ENCODE measurements at regions not wholly inside any gene's neighbourhood (a gene's known extent, or its start where the extent isn't known, plus 50 kb on each side); places are given as distances from the start of the nearest gene placed in this dataset.

DNA sequence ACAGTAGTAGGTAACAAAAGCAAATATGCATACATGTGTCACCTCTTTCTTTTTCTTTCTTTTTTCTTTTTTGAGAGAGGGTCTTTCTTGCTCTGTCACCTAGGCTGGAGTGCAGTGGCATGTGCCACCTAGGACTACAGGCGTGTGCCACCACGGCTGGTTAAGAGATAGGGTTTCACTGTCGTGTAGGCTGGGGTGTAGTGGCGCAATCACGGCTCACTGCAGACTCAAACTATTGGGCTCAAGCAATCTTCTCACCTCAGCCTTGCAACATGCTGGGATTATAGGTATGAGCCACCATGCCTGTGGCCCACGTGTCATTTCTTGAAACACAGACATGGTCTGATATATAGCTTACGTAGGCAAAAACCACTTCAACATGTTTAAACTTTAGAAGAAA is 397.7 kb upstream of the PMFBP1 start:
- Mint-ChIP-seq H3K27me3 (no peaks in the 10 kb centered on the region), H3K36me3 (no peaks in the 10 kb centered on the region), H3K4me3 (no peak overlapping the region), H3K9me3 (no peaks in the 10 kb centered on the region), H3K4me1 (ENCODE audit: unreplicated experiment) (peaks cover 4% of the 10 kb centered on the region), H3K27ac (no peak overlapping the region)
- DNase-seq (ENCODE audit: extremely low spot score, unreplicated experiment): no peak
- TF ChIP-seq, protein P1, sequence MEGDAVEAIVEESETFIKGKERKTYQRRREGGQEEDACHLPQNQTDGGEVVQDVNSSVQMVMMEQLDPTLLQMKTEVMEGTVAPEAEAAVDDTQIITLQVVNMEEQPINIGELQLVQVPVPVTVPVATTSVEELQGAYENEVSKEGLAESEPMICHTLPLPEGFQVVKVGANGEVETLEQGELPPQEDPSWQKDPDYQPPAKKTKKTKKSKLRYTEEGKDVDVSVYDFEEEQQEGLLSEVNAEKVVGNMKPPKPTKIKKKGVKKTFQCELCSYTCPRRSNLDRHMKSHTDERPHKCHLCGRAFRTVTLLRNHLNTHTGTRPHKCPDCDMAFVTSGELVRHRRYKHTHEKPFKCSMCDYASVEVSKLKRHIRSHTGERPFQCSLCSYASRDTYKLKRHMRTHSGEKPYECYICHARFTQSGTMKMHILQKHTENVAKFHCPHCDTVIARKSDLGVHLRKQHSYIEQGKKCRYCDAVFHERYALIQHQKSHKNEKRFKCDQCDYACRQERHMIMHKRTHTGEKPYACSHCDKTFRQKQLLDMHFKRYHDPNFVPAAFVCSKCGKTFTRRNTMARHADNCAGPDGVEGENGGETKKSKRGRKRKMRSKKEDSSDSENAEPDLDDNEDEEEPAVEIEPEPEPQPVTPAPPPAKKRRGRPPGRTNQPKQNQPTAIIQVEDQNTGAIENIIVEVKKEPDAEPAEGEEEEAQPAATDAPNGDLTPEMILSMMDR (conservative IDR thresholded peaks at IDR 0.05): no peak

DNA sequence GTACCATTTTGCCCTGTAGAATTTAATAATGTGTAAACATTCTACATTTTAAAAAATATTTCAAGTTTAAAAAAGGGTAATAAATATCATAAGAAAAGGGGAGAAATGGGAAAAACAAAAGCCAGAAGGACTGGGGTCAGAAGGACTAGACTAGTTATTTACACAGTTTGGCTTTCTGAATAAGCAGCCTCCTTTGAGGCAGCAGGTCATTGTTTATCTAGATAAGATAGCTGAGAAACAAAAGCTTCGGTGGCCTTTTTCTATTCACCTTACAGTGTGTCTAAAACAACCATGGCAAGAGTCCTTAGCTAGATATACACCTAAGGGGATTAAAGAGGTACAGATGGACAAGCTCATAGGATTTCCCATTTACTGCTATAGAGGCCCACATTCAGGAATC is 396.5 kb upstream of the PMFBP1 start:
- TF ChIP-seq, protein P1 (conservative IDR thresholded peaks at IDR 0.05): no peak
- no peaks in the 10 kb centered on the region for H3K36me3 Mint-ChIP-seq
- no peak for DNase-seq (ENCODE audit: extremely low spot score, unreplicated experiment)
- H3K4me1 Mint-ChIP-seq (ENCODE audit: unreplicated experiment): peaks cover 4% of the 10 kb centered on the region
- no peaks in the 10 kb centered on the region for H3K9me3 Mint-ChIP-seq
- H3K27ac Mint-ChIP-seq: no peak overlapping the region
- H3K27me3 Mint-ChIP-seq: no peaks in the 10 kb centered on the region
- no peak overlapping the region for H3K4me3 Mint-ChIP-seq

- DNase-seq (ENCODE audit: extremely low spot score, unreplicated experiment): no peak
- Mint-ChIP-seq H3K27me3 (no peaks in the 10 kb centered on the region), H3K36me3 (no peaks in the 10 kb centered on the region), H3K27ac (no peak overlapping the region), H3K9me3 (no peaks in the 10 kb centered on the region), H3K4me3 (no peak overlapping the region), H3K4me1 (ENCODE audit: unreplicated experiment) (peaks cover 4% of the 10 kb centered on the region)
- TF ChIP-seq, protein P1 (conservative IDR thresholded peaks at IDR 0.05): no peak
Measured at GRCh38 chr16:72566174-72566573, 394.2 kb upstream of the PMFBP1 start.

- peaks cover 10% of the 10 kb centered on the region for H3K4me1 Mint-ChIP-seq (ENCODE audit: unreplicated experiment)
- H3K9me3 Mint-ChIP-seq: no peaks in the 10 kb centered on the region
- H3K27ac Mint-ChIP-seq: no peak overlapping the region
- no peaks in the 10 kb centered on the region for H3K27me3 Mint-ChIP-seq
- TF ChIP-seq, protein P1 (conservative IDR thresholded peaks at IDR 0.05): no peak
- no peak for DNase-seq (ENCODE audit: extremely low spot score, unreplicated experiment)
- no peaks in the 10 kb centered on the region for H3K36me3 Mint-ChIP-seq
- no peak overlapping the region for H3K4me3 Mint-ChIP-seq
Measured at GRCh38 chr16:72565106-72565505, 393.2 kb upstream of the PMFBP1 start.

DNA sequence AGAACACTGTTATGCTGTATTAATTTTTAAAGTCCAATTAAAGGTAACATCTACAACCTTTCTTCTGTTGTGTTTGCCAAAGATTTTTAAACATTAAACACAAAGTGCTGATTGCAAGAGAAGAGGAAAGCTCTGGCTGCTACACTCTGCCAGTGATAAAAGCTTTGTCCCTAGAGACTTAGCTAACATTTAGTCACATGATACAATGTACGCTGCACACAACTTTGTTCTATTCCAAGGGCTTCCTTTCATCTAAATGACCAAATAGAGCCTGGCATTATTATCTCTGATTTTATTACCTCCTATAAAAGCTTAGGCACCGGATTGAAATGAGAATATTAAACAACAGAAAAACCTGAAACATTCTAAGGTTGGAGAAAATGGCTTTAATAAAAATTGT is 388.7 kb upstream of the PMFBP1 start:
- no peak for DNase-seq (ENCODE audit: extremely low spot score, unreplicated experiment)
- H3K4me1 Mint-ChIP-seq (ENCODE audit: unreplicated experiment): peaks cover 9% of the 10 kb centered on the region

More for the DNA sequence above, 388.7 kb upstream of the PMFBP1 start:
- TF ChIP-seq, protein P1 (conservative IDR thresholded peaks at IDR 0.05): no peak
- Mint-ChIP-seq H3K36me3 (no peaks in the 10 kb centered on the region), H3K4me3 (no peak overlapping the region), H3K27me3 (no peaks in the 10 kb centered on the region), H3K9me3 (no peaks in the 10 kb centered on the region), H3K27ac (no peak overlapping the region)

Data from type B pancreatic cell (in vitro differentiated cells).